Non-pigmented ciliary epithelial cell (primary cell): ENCODE measurements at regions not wholly inside any gene's neighbourhood (a gene's known extent, or its start where the extent isn't known, plus 50 kb on each side); places are given as distances from the start of the nearest gene placed in this dataset.

Experiments
- DNase-seq: peaks from one replicate; pipeline ENCODE4 v3.0.0-alpha.2; 2010; ENCODE audit warnings: low read depth

DNA sequence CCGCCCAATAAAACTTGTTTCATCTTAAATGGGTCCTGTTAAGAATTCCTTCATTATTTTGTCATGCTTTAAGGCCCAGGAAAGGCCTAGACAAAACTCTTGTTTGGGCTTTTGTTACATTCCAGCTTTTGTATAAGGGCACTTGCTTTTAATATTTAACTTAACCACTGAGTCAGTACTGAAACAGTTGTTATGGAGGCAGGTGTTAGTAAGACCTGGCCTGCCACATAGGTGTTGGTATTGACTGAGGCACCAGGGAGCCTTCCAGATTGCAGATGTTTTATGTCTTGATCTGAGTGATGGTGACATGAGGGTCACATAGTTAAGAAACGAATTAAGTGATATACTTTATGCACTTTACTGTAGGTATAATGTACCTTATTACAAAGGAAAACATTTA lies 274.9 kb upstream of the TGFBR2 start:
- DNase-seq: no peak

GRCh38 chr3:30332196-30333021 lies 274.0 kb upstream of the TGFBR2 start:
- DNase-seq: no peak

GRCh38 chr3:30333143-30333542 lies 273.3 kb upstream of the TGFBR2 start:
- DNase-seq: no peak

DNA sequence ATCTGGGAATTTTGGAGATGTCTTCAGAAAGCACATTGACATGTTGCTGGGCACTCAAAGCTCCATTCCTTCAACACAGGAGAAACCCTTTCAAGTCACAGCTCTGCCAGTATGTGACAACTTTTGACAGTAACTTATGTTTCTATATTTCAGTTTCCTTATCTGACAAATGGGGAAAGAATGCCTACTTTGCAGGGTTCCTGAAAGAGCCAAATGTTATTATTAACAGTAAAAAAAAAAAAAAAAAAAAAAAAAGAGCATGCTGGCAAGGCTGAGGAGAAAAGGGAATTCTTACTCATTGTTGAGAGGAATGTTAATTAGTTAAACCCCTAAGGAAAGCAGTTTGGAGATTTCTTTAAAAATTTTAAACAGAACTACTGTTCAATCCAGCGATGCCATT lies 272.5 kb upstream of the TGFBR2 start:
- DNase-seq: no peak

GRCh38 chr3:30340500-30340899 lies 265.9 kb upstream of the TGFBR2 start:
- no peak for DNase-seq

GRCh38 chr3:30341079-30341478 lies 265.3 kb upstream of the TGFBR2 start:
- DNase-seq: no peak

GRCh38 chr3:30341851-30342250 lies 264.6 kb upstream of the TGFBR2 start:
- no peak for DNase-seq

DNA sequence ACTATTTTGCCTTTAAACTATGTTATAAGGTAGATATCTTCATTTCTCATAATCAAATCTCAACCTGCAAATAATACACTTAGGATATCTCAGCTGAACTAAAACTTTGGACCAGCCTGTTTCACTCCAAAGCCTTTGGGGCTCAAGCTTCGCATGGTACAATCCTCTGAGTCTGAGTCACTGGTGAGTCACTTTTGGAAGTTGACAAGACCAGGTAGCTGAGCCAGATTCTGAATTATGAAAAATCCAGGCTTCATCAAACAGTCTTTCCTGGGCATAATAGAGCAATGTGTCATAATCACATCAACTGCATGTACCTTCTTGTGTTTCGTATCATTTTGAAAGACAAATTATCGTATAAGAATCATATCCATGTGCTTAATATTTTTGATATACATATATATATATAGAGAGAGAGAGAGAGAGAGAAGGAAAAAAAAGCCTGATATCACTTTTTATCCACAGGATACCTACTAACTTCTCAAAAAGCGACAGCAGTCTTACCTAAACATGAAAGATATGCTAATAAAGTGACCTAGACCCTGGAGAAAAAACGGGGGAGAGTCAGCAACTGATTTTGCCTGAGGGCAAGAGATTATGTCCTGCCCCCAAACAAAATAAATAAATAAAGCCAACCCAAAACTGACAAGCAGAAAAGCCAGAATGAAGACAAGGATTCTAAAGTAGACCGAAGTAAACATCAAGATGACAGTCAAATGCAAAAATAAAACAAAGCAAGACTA lies 263.9 kb upstream of the TGFBR2 start:
- DNase-seq: peak; percentile 91

DNA sequence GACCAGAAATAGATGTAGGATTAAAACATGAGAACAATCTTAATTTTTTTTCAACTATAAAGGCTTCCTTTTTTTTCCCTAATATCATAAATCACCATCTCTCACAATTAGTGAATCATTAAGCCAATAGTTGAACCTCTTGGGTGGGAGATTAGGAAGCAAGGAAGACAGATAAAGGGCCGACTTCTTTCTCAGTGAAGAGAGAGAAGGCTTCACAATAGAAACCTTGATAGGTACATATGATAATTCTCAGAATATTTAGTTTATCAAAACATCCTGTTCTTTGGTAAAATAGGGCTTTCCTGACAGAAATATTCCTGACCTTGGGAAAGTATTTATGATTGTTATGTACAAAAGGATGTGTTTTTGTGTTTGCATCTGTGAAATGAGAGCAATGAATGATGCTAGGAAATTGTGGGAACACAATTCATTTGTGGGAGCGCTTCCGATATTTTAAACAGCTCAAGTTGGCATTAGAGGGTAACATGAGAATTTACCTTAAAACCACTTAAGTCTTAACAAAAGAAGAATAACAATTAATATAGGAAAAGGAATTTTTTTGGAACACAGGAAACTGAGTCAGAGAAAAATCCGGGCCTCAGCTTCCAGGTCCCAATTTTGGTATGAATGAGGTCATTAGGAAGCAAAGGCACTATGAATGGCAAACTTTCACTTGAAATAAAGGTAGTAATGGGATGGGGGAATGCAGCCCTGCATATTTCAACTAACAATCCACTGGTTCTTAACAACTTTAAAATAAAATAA lies 263.2 kb upstream of the TGFBR2 start:
- DNase-seq: no peak

GRCh38 chr3:30343861-30344260 lies 262.5 kb upstream of the TGFBR2 start:
- DNase-seq: no peak

GRCh38 chr3:30344288-30344687 lies 262.1 kb upstream of the TGFBR2 start:
- no peak for DNase-seq

- DNase-seq: no peak
These were observed 259.5 kb upstream of the TGFBR2 start for GRCh38 chr3:30346933-30347320.

DNA sequence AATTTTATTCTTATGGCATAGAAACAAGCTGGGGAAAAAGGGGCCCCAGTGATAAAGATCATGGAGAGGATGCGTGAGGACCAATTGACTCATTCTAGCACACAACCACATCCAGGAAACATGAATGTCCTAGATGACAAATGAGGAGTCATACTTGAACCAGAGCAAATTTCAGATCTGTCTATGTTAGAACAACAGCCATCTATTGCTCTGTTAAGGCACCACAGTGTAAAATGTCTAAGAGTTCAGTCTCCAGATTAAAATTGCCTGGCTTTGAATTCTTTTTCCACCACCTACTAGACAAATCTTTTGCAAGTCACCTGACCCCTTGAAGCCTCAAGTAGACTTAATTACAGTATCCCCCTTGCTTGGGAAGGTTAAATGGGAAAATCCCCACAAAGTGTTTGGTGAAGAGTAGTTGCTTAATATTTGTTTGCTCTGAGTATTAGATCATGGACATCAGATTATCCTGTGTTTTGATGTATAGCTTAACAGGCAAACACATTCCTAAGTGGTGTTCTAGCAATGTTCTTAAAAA lies 258.7 kb upstream of the TGFBR2 start:
- peak; percentile 83 for DNase-seq

DNA sequence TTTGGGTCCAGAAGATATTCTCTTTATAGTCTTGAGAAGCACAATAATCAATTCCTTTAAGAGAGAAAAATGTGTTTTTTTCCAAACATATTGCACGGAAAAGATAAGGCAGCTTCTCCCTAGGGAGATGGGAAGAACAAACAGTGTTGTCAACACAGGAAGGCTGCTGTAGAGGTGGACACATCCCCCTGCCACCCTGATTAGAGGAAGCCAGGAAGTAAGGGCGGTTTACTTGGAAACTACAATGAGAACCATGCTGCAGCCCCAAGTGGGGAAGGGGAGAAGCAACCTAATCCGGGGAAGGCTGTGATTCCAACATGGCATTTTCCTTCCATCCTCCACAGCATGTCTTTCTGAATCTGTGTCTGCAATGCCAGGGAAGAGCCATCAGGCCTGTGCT lies 256.9 kb upstream of the TGFBR2 start:
- no peak for DNase-seq

DNA sequence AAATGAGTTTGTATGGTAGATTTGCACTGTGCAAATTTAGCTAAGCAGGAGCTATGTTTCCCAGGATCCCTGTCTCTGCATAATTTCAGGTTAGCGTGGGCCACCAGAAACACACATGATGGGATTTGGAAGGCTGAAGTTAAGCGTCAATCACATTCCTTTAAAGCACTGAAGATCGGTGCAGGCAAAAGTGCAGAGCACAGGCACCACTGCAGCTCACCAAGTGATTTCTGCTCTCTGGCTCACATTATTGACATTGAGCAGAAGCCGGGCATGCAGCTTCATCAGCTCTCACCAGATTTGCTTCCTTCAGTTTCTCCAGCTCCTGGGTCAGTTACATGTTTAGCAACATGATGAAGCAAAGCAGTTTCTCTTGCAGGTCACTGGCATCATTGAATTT lies 256.4 kb upstream of the TGFBR2 start:
- no peak for DNase-seq

- no peak for DNase-seq
These were observed 255.5 kb upstream of the TGFBR2 start for GRCh38 chr3:30350901-30351300.

GRCh38 chr3:30352410-30353318 lies 253.7 kb upstream of the TGFBR2 start:
- DNase-seq: no peak

DNA sequence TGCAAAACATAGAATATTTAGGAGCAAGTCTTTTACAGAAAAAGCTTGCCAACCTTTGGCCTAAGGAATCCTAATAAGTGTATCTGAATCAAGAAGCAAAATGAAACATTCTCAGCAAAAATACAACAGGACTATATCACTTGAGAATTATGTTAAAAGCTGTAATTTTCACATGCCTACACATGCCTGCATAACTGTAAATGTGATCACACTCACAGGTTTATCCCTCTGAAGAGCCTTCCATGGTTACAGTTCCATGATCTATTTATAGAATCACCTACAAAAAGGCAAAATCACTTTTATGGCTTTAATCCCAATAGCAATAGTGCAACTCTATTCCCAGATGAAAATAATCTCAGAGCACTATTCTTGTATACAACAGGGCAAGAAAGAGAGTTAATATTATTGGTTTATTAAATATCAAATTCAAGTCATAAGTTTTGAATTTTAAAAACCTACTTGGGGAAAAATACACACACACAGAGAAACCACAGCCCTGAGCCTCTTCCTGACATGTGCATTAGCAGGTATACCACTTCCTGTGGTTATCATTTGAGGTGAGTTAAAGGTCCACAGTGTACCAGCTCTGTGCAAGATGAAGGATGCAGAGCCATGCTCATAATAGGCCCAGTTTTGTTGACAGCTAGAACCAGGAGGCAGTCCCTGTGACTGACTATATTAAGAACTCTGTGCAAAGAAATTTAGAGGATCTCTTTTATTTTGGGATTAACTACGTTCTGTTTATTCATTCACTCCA lies 252.5 kb upstream of the TGFBR2 start:
- DNase-seq: no peak

GRCh38 chr3:30354513-30354912 lies 251.9 kb upstream of the TGFBR2 start:
- DNase-seq: no peak

- no peak for DNase-seq
These were observed 251.4 kb upstream of the TGFBR2 start for GRCh38 chr3:30354972-30355371.

GRCh38 chr3:30355622-30356021 lies 250.8 kb upstream of the TGFBR2 start:
- peak; percentile 53 for DNase-seq
